RWPE1 (cell line): ENCODE measurements at regions not wholly inside any gene's neighbourhood (a gene's known extent, or its start where the extent isn't known, plus 50 kb on each side); places are given as distances from the start of the nearest gene placed in this dataset.

Experiments used
- CTCF ChIA-PET: fragments of 350-600 bp; sonication (Branson Sonifier 250); formaldehyde crosslinking; extraction: SDS; loops from one replicate; lab custom pipeline; 2021; lab: Yijun Ruan, JAX
- POLR2A ChIA-PET: fragments of 400-600 bp; formaldehyde crosslinking; extraction: SDS; loops from one replicate; lab custom pipeline; 2020; ENCODE audit warnings: antibody characterized with exemption; ENCODE audit not compliant: low non-redundant PET; lab: Yijun Ruan, JAX
- DNase-seq: peaks from one replicate; pipeline ENCODE4 v3.0.0; 2012; ENCODE audit warnings: low spot score
- H3K27ac ChIP-seq: fragments of 450-650 bp; 2 replicates; pipeline ENCODE4 v1.5.1; 2017
- TF ChIP-seq, protein P1 (sequence below): fragments of 450-650 bp; conservative IDR thresholded peaks from 2 replicates; pipeline ENCODE4 v1.5.1; 2017; ENCODE audit warnings: low read depth, mild to moderate bottlenecking

DNA sequence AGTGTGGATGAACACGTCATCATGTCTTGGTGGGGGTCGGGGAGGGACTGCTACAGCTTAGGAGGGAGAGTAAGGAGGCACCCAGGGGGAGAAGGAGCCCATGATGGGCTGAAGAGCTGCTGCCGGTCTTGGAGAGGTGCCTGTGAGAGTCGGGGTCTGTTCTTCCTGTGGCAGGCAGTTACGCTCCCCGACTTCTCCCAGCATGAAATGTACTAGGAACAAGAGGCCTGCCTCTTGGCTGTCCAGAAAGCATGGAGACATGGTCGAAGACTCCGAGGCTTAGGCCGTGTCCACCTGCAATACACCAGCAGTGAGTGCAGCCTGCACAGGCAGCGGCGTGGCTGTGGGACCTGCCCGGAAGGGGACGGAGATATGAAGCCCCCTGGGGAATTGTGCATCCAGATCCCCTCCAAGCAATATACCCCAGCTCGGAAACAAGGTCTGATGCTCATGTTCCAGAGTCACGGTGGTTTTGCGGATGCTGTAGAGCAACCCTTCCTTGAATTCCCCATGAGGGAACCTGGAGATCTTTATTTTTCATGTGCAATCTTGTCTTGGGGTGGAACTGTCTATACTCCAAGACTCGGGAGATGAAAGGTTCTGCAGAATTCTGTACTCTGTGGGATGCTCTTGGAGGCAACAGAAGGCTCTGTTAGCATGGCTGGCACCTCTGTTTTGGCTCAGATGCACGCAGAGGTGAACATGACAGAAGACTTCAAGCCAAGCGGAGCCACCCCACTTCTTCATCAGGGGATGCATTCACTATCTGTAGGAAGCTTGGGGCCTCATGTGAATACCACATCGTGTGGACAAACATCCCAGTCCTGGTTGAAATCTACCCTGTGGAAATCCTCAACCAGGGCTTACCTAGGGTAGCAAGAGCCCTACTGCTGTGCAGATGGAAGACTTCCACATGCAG, 374.9 kb upstream of the IRX4 start:
- ChIA-PET POLR2A (no interaction called here), CTCF (no interaction called here)
- TF ChIP-seq, protein P1, sequence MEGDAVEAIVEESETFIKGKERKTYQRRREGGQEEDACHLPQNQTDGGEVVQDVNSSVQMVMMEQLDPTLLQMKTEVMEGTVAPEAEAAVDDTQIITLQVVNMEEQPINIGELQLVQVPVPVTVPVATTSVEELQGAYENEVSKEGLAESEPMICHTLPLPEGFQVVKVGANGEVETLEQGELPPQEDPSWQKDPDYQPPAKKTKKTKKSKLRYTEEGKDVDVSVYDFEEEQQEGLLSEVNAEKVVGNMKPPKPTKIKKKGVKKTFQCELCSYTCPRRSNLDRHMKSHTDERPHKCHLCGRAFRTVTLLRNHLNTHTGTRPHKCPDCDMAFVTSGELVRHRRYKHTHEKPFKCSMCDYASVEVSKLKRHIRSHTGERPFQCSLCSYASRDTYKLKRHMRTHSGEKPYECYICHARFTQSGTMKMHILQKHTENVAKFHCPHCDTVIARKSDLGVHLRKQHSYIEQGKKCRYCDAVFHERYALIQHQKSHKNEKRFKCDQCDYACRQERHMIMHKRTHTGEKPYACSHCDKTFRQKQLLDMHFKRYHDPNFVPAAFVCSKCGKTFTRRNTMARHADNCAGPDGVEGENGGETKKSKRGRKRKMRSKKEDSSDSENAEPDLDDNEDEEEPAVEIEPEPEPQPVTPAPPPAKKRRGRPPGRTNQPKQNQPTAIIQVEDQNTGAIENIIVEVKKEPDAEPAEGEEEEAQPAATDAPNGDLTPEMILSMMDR = no peak
- no peak for DNase-seq
- no peak overlapping the region for H3K27ac ChIP-seq

DNA sequence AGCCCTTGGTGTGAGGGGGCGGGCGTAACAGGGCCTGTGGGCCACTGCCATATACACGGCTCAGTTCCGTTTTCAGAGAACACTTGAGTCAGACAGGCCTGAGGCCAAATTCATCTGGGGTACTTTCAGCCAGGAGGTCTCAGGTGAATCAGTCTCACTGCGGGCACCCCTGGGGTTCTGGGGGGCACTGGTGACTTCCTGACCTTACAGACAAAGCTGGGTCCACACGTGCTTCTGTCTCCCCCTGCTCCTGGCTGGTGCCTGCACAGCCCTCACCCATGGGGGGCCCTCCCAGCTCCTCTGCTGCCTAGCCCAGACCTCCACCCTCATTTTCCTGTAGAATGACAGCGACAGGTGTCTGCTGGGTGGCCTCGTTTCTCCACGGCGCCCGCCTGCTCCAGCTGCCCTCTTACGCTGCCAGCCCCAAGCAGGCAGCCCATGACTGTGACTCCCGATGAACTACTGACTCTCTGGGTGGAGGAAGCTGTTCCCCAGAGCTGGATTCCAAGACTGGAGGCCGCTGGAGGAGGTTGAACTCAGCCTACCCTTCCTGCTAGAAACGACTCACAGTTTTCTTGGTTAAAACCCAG, 374.1 kb upstream of the IRX4 start:
- no peak overlapping the region for H3K27ac ChIP-seq
- ChIA-PET POLR2A (no interaction called here), CTCF (no interaction called here)
- DNase-seq = no peak
- TF ChIP-seq, protein P1 = no peak

DNA sequence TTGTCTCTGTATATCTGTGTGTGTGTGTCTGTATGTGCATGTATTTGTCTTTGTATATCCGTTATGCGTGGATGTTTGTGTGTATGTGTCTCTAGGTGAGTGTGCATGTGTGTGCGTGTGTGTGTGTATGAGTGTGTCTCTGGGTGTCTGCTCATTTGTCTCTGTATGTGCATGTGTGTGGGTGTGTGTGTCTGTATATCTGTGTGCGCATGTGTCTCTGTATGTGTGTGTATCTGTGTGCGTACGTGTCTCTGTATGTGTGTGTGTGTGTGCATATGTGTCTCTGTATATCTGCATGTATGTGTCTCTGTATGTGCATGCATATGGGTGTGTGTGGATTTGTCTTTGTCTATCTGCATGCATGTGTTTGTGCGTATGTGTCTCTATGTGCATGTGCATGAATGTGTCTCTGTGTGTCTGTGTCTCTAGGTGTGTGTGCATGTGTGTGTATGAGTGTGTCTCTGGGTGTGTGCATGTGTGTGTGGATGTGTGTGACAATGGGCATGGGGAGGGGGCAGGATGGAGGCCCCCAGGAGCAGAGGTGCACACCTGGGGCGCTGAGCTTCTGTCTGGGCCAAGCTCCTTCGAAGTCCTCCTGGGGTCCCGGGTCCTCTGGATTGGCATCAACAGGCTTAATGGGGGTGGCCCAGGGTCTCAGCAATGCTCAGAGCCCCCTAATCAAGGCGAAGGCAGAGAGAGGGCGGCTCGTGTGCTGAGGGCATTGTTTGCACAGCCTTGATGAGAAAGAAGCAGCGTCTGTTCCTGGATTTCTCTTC, 373.4 kb upstream of the IRX4 start:
- H3K27ac ChIP-seq = no peak overlapping the region
- no peak for DNase-seq
- ChIA-PET CTCF (no interaction called here), POLR2A (no interaction called here)
- TF ChIP-seq, protein P1 = no peak

DNA sequence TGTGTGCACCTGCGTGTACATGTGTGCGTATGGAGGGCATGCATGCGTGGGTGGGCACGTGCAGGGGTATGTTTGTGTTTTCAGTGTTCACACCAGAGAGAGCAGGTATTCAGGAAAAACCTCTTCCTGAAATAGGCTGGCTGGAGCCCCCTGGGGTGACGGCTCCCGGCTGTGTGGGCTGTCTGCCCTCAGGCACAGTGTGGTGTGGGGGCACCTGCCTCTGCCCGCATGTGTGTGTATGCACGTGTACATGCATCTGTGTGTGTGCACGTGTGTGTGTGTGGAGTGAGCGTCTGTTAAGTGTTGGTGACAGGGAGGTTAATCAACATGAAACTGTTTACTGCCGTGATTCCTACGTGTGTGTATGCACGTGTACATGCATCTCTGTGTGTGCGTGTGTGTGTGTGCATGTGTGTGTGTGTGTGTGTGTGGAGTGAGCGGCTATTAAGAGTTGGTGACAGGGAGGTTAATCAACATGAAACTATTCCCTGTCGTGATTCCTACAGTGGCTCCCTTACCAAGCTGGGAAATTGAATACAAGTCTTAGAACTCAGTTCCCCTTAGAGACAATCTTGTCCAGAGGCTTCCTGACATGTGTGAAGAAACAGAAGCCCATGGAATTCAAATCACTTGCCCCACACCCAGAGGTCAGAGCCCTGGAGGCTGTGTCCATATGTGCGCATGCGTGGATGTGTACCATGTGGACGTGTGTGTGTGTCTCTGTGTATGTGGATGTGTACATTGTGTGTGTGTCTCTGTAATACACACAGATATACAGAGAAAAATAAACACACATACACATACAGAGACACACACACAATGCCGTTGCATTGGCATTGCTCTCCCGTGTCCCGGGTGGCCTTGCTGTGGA, 372.4 kb upstream of the IRX4 start:
- DNase-seq = no peak
- ChIA-PET POLR2A (no interaction called here), CTCF (no interaction called here)
- no peak overlapping the region for H3K27ac ChIP-seq
- TF ChIP-seq, protein P1 = no peak

DNA sequence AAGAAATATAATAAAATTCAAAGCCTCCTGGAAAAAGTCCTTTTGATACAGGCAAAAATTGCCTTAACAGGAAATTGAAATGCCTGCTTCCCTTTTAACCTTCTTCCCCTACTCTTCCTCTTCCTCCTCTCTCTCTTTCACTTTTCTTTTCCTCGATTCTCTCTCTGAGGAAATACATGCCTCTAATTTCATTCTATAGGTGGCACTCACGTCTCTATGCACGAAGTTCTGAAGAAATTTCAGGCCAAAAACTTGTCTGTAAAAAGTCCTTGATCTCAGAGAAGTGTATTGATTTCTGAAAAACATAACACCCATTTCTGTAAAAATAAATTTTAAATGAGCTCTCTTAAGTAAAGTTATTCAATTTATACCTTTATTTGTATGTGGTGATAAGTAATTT, 371.7 kb upstream of the IRX4 start:
- ChIA-PET POLR2A (no interaction called here), CTCF (no interaction called here)
- TF ChIP-seq, protein P1 = no peak
- no peak for DNase-seq
- H3K27ac ChIP-seq = no peak overlapping the region
